D721Med (cell line): ENCODE measurements at regions not wholly inside any gene's neighbourhood (a gene's known extent, or its start where the extent isn't known, plus 50 kb on each side); places are given as distances from the start of the nearest gene placed in this dataset.
"Not testable (repeated sequence)": the region's sequence is repeated elsewhere in the genome, so short reads cannot be mapped to it uniquely, and the experiment has no call there.

Source experiments
- DNase-seq: peaks from one replicate; pipeline ENCODE4 v3.0.0; 2011; ENCODE audit warnings: low spot score; ENCODE audit not compliant: insufficient read length
- FAIRE-seq: peaks from 2 replicates; lab custom pipeline; 2011; peaks lifted over from hg19 to GRCh38; lab: Jason Lieb, UNC
- TF ChIP-seq, protein P1 (sequence below): IDR thresholded peaks from 2 replicates; pipeline ENCODE4 v1.5.1; 2012; ENCODE audit warnings: mild to moderate bottlenecking, control low read depth; ENCODE audit not compliant: insufficient read depth; ENCODE audit errors: missing control alignments

DNA sequence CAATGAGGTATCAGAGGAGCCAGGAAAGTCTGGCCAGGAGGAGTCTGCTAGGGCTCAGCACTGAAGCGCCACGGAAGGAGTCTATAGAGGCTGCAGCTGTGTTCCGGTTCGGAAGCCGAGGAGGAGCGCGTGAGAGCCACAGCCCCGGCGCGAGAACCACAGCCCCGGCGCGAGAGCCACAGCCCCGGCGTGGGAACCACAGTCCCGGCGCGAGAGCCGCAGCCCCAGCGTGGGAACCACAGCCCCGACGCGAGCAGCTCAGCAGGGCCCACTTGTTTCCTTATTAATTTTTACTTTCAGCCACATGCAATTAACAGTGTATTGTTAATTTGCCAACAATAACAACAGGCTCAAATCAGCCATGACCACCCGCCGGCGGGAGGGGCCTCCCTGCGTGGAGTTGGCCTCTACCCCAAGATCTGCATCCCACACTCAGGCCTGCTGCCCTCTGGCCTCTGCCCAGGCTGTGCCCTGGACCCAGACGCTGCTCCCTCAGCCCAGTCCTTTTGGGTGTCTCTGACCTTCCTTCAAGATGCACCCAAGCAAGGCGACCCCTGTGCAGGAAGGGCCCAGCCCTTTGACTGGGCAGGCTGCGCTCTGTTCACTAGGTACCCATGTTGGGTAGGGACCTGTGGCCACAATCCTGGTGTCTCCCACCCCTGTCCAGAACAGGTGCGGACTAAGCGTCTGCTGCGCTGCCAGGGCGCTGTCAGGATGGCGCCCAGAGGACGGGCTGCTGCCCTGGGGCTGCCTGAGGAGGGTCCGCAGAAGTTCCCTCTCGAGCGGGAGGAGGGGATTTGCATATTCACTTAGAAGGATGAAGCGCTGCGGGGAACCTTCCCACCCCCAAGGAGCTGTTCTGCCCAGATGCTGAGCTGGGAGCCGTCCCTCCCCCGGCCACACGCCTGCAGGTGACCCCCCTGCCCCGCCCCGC lies 113.8 kb downstream of the ADRA2C start:
- DNase-seq (no peak), FAIRE-seq (no peak)
- TF ChIP-seq, protein P1, sequence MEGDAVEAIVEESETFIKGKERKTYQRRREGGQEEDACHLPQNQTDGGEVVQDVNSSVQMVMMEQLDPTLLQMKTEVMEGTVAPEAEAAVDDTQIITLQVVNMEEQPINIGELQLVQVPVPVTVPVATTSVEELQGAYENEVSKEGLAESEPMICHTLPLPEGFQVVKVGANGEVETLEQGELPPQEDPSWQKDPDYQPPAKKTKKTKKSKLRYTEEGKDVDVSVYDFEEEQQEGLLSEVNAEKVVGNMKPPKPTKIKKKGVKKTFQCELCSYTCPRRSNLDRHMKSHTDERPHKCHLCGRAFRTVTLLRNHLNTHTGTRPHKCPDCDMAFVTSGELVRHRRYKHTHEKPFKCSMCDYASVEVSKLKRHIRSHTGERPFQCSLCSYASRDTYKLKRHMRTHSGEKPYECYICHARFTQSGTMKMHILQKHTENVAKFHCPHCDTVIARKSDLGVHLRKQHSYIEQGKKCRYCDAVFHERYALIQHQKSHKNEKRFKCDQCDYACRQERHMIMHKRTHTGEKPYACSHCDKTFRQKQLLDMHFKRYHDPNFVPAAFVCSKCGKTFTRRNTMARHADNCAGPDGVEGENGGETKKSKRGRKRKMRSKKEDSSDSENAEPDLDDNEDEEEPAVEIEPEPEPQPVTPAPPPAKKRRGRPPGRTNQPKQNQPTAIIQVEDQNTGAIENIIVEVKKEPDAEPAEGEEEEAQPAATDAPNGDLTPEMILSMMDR: no peak

DNA sequence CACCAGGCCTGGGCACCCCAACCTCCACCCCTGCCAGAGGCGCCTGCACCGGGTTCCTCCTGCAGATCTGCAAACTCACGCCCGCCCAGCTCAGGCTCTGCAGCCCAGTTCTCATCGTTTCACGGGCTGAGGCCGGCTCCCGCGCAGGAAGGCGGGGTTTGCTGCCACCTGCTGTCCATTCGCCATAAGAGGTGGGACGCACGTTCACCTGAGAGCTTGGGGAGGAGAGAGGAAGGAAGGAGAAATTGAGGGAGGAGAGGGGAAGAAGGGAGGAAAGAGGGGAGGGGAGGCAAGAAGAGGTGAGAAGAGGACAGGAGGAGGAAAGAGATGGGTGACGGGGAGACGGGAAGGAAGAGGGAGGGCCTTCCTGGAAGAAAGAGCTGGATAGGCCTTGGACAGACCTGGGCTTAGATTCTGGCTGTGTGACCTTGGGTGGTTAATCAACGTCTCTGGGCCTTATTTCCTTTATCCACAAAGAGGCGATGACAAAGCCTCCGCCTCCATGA lies 114.5 kb downstream of the ADRA2C start:
- TF ChIP-seq, protein P1: peak; percentile 92
- DNase-seq: peak; percentile 69
- no peak for FAIRE-seq

DNA sequence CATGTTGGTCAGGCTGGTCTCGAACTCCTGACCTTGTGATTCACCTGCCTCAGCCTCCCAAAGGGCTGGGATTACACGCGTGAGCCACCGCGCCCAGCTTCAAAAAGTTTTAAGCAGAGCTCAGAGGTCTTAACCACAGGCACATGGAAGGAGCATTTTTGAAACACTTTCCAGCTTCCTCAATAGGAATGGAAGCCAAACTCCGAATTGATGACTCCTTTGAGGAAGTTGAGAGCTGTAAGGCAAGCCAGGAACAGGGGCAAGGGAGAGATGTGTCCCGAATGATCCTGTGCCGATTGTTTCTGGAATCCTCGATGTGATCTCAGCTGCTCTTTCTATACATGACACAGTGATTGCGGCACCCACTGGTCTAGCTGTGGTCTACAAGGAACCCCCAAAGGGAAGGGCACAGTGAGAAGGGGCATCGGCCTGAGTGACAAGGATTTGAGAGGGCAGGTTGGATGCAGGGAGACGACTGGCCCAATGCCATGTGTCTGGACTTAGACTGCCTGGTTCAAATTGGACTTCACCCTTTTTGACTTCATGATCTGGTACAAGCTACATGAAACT lies 116.2 kb downstream of the ADRA2C start:
- not testable (repeated sequence) for DNase-seq, FAIRE-seq

DNA sequence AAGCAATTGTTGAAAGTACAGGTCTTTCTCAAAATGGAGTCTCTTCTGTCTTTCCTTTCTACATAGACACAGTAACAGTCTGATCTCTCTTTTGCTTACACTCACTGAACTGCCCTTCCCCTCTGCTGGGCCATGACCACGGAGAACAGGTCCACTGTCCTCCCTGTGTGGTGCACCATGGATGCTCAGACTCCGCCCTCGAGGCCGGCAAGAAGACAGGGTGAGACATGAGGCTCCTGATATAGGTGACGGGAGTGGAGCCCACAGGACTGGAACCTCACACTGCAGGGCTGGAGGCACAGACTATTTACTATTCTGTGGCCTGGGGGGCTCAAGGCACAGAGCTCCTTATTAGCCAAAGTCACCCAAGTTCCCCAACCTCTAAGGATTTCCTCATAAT lies 118.1 kb downstream of the ADRA2C start:
- FAIRE-seq, DNase-seq: not testable (repeated sequence)

DNA sequence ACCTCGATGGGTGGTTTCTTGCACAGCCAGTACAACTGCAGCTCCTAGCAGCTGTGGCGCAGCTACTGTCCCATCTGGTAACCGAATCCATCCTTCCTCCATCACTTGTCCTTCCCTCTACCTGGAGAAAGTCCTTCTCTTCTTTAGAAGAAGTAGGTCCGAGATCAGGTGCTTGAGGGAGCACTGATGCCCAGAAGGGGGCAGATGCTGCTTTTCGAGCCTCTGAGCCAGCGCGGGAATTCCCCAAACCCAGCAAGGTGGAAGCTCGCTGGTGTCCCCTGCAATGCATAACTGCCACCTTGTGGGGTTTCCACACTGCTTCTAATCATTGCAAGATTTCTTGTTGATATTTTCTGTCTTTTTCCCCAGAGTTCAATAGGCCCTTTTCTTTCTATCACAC lies 127.4 kb downstream of the ADRA2C start:
- TF ChIP-seq, protein P1: peak; percentile 22
- not testable (repeated sequence) for DNase-seq, FAIRE-seq

DNA sequence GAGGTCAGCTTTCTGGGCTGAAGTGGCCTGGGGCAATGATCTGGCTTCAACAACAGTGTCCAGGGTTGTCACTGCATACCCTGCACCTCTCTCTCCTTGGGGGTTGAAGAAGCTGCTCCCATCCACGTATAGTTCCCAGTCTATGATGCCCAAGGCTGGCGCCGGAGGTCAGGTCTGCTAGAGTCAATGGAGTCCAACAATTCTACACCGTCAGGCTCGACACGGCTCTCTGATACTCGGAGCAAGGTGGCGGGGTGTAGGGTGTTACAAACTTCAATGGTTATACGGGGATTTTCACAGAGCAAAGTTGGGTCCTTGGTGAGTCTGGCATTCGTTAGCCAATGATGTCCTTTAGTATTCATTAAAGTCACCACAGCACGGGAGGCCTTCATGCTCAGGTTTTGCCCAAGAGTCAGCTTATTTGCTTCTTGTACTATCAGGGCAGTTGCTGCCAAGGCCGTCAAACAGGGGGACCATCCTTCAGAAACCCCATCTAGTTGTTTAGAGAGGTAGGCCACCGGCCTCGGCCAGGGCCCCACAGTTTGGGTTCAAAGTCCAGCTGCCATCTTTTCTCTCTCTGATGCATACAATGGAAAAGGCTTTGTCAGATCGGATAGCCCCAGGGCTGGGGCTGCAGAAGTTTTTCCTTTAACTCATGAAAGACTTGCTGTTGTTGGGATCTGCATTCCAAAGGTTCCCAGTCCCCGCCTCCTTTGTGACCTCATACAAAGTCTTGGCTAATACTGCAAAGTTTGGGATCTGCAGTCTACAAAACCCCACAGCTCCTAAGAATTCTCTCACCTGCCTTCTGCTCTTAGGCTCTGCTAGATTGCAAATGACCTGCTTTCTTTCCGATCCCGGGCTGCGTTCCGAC lies 128.1 kb downstream of the ADRA2C start:
- not testable (repeated sequence) for DNase-seq, FAIRE-seq

DNA sequence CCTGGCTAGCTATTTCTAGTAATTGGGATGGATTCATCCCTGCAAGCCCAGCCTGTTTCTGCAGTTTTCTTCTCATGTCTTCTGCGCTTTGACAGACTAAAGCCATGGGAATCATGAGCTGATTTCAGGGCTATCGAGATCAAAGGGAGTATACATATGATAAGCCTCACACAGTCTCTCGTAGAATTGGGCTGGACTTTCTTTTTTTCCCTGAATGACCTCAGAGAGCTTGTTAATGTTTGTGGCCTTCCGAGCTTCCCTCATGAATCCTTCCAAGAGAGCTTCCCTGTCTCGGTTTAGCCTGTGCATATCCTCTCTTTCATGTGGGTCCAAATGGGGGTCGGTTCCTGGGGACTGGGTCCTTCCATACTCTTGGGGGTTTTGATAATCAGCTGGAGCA lies 130.3 kb downstream of the ADRA2C start:
- TF ChIP-seq, protein P1: no peak
- DNase-seq (no peak), FAIRE-seq (no peak)

DNA sequence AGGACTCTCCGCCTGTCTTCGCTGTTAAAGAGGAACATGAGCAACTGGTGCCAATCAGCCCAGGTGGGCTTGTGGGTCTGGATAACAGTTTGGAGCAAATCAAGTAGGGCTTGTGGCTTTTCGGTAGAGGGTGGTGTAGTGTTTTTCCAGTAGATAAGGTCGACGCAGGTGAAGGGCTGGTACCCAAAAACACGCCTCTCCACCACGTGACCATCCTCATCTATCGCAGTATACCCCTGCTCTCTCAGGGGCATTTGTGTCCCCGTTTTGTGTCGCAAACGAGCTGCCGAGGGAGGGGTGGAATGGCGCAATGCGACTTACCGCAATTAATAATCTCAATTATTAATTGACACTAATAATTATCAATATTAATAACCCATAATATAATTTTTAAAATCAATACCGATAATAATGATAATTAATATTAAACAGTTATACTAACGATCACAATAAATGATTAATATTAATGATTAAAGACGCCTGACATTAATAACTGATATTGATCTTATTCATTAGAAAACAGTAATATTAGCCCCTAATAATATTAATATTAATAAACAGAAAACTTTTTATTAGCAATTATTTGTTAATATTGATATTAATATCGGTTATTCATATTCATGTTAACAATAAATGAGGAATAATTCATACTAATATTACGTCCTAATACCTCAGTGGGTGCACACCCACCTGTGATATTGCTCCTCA lies 130.8 kb downstream of the ADRA2C start:
- not testable (repeated sequence) for DNase-seq, FAIRE-seq
